Parathyroid adenoma (tissue), 2 donors: ENCODE measurements at regions not wholly inside any gene's neighbourhood (a gene's known extent, or its start where the extent isn't known, plus 50 kb on each side); places are given as distances from the start of the nearest gene placed in this dataset.

Experiments
- H2AFZ ChIP-seq: fragments of 300-600 bp; sonication (generic); one replicate; pipeline ENCODE4 v1.7.0; 2017; ENCODE audit warnings: antibody characterized with exemption, mild to moderate bottlenecking
- H3K27ac ChIP-seq: fragments of 300-600 bp; sonication (generic); one replicate; pipeline ENCODE4 v1.7.0; 2017
- H3K27me3 ChIP-seq: fragments of 300-600 bp; sonication (generic); one replicate; pipeline ENCODE4 v1.7.0; 2017; ENCODE audit warnings: low read length; ENCODE audit not compliant: control insufficient read depth, insufficient read depth
- H3K36me3 ChIP-seq: fragments of 300-600 bp; sonication (generic); one replicate; pipeline ENCODE4 v1.7.0; 2017; ENCODE audit warnings: low read length; ENCODE audit not compliant: control insufficient read depth, insufficient read depth
- H3K4me1 ChIP-seq: fragments of 300-600 bp; sonication (generic); one replicate; pipeline ENCODE4 v1.7.0; 2017; ENCODE audit warnings: control low read depth
- H3K4me2 ChIP-seq: fragments of 300-600 bp; sonication (generic); one replicate; pipeline ENCODE4 v1.7.0; 2017; ENCODE audit warnings: low read length
- H3K4me3 ChIP-seq: fragments of 300-600 bp; sonication (generic); one replicate; pipeline ENCODE4 v1.7.0; 2017; ENCODE audit warnings: low read depth, low read length
- H3K79me2 ChIP-seq: fragments of 300-600 bp; sonication (generic); one replicate; pipeline ENCODE4 v1.7.0; 2017; ENCODE audit warnings: control low read depth
- H3K9ac ChIP-seq: fragments of 300-600 bp; sonication (generic); one replicate; pipeline ENCODE4 v1.7.0; 2017; ENCODE audit warnings: mild to moderate bottlenecking
- H3K9me3 ChIP-seq: fragments of 300-600 bp; sonication (generic); one replicate; pipeline ENCODE4 v1.7.0; 2017; ENCODE audit warnings: low read length; ENCODE audit not compliant: control insufficient read depth
- CTCF ChIP-seq: fragments of 300-600 bp; sonication (generic); IDR thresholded peaks from one replicate; pipeline ENCODE4 v1.7.0; 2017; ENCODE audit warnings: antibody characterized with exemption, mild to moderate bottlenecking
- donor health status: primary hyperparathyroidism.

GRCh38 chr3:46110701-46111493 lies 83.6 kb upstream of the XCR1 start:
- Histone ChIP-seq H3K79me2 (no peaks in the 10 kb centered on the region), H3K36me3 (no peaks in the 10 kb centered on the region), H3K9ac (no peak overlapping the region), H3K27ac (no peak overlapping the region), H2AFZ (no peak overlapping the region), H3K4me1 (no peaks in the 10 kb centered on the region), H3K4me3 (no peak overlapping the region), H3K4me2 (no peak overlapping the region), H3K27me3 (no peaks in the 10 kb centered on the region), H3K9me3 (no peaks in the 10 kb centered on the region)
- TF ChIP-seq CTCF = no peak

GRCh38 chr3:46107682-46108081 lies 80.4 kb upstream of the XCR1 start:
- no peak overlapping the region for H2AFZ ChIP-seq
- no peaks in the 10 kb centered on the region for H3K9me3 ChIP-seq
- TF ChIP-seq CTCF = no peak
- H3K4me1 ChIP-seq = no peaks in the 10 kb centered on the region
- no peak overlapping the region for H3K4me3 ChIP-seq
- no peak overlapping the region for H3K27ac ChIP-seq
- no peaks in the 10 kb centered on the region for H3K27me3 ChIP-seq
- no peaks in the 10 kb centered on the region for H3K79me2 ChIP-seq
- no peak overlapping the region for H3K4me2 ChIP-seq
- H3K9ac ChIP-seq = no peak overlapping the region
- H3K36me3 ChIP-seq = no peaks in the 10 kb centered on the region

- Histone ChIP-seq H3K4me1 (no peaks in the 10 kb centered on the region), H2AFZ (no peak overlapping the region), H3K9me3 (no peaks in the 10 kb centered on the region), H3K79me2 (no peaks in the 10 kb centered on the region), H3K4me3 (no peak overlapping the region), H3K9ac (no peak overlapping the region), H3K27ac (no peak overlapping the region), H3K27me3 (no peaks in the 10 kb centered on the region), H3K36me3 (no peaks in the 10 kb centered on the region), H3K4me2 (no peak overlapping the region)
- no peak for TF ChIP-seq CTCF
These were observed 78.1 kb upstream of the XCR1 start for GRCh38 chr3:46105306-46105919.

GRCh38 chr3:46104706-46105105 lies 77.4 kb upstream of the XCR1 start:
- no peak for TF ChIP-seq CTCF
- Histone ChIP-seq H3K9ac (no peak overlapping the region), H3K79me2 (no peaks in the 10 kb centered on the region), H3K9me3 (no peaks in the 10 kb centered on the region), H3K4me1 (no peaks in the 10 kb centered on the region), H3K27ac (no peak overlapping the region), H3K4me3 (no peak overlapping the region), H2AFZ (no peak overlapping the region), H3K4me2 (no peak overlapping the region), H3K36me3 (no peaks in the 10 kb centered on the region), H3K27me3 (no peaks in the 10 kb centered on the region)

GRCh38 chr3:46102780-46103130 lies 75.5 kb upstream of the XCR1 start:
- Histone ChIP-seq H3K4me2 (no peak overlapping the region), H3K4me3 (no peak overlapping the region), H3K9me3 (no peaks in the 10 kb centered on the region), H2AFZ (no peak overlapping the region), H3K9ac (no peak overlapping the region), H3K79me2 (no peaks in the 10 kb centered on the region), H3K27ac (no peak overlapping the region), H3K27me3 (no peaks in the 10 kb centered on the region), H3K4me1 (no peaks in the 10 kb centered on the region), H3K36me3 (no peaks in the 10 kb centered on the region)
- no peak for TF ChIP-seq CTCF
